Hepatocyte (in vitro differentiated cells): ENCODE measurements at regions not wholly inside any gene's neighbourhood (a gene's known extent, or its start where the extent isn't known, plus 50 kb on each side); places are given as distances from the start of the nearest gene placed in this dataset.

Source experiments
- DNase-seq: peaks from one replicate; pipeline ENCODE4 v3.0.0-alpha.2; 2016; ENCODE audit warnings: low spot score
- H2AFZ ChIP-seq: fragments of 200-600 bp; sonication (generic); 2 replicates; pipeline ENCODE4 v1.6.0; 2016; ENCODE audit warnings: antibody characterized with exemption, mild to moderate bottlenecking
- H3K27ac ChIP-seq: fragments of 200-600 bp; sonication (generic); 2 replicates; pipeline ENCODE4 v1.5.1; 2016; ENCODE audit warnings: mild to moderate bottlenecking
- H3K27me3 ChIP-seq: fragments of 200-600 bp; sonication (generic); 2 replicates; pipeline ENCODE4 v1.6.1; 2016
- H3K36me3 ChIP-seq: fragments of 200-600 bp; sonication (generic); replicated peaks from 2 replicates; pipeline ENCODE4 v1.5.1; 2016; ENCODE audit warnings: low read depth; ENCODE audit not compliant: insufficient read depth
- H3K4me1 ChIP-seq: fragments of 200-600 bp; sonication (generic); 2 replicates; pipeline ENCODE4 v1.5.1; 2016; ENCODE audit warnings: mild to moderate bottlenecking, moderate library complexity; ENCODE audit not compliant: insufficient read depth
- H3K4me2 ChIP-seq: fragments of 200-600 bp; sonication (generic); 2 replicates; pipeline ENCODE4 v1.6.0; 2016
- H3K4me3 ChIP-seq: fragments of 200-600 bp; sonication (generic); 2 replicates; pipeline ENCODE4 v1.5.1; 2016; ENCODE audit warnings: mild to moderate bottlenecking
- H3K79me2 ChIP-seq: fragments of 200-600 bp; sonication (generic); 2 replicates; pipeline ENCODE4 v1.6.0; 2017; ENCODE audit warnings: mild to moderate bottlenecking
- H3K9me2 ChIP-seq: fragments of 200-600 bp; sonication (generic); replicated peaks from 2 replicates; pipeline ENCODE4 v1.6.0; 2017; ENCODE audit warnings: mild to moderate bottlenecking; ENCODE audit not compliant: insufficient read depth
- H3K9me3 ChIP-seq: fragments of 200-600 bp; sonication (generic); 2 replicates; pipeline ENCODE4 v1.5.1; 2016; ENCODE audit warnings: low read depth, mild to moderate bottlenecking
- H4K20me1 ChIP-seq: fragments of 200-600 bp; sonication (generic); 2 replicates; pipeline ENCODE4 v1.6.0; 2016; ENCODE audit warnings: mild to moderate bottlenecking; ENCODE audit not compliant: insufficient read depth, poor library complexity, severe bottlenecking
- EZH2 ChIP-seq: fragments of 200-600 bp; sonication (generic); IDR thresholded peaks from 2 replicates; pipeline ENCODE4 v1.6.1; 2016; ENCODE audit warnings: antibody characterized with exemption, mild to moderate bottlenecking, borderline replicate concordance
- EZH2phosphoT487 ChIP-seq: fragments of 200-600 bp; sonication (generic); IDR thresholded peaks from one replicate; pipeline ENCODE4 v1.6.1; 2018; ENCODE audit warnings: antibody characterized with exemption, mild to moderate bottlenecking, low read depth, moderate library complexity; ENCODE audit not compliant: unreplicated experiment, severe bottlenecking
- WGBS: methylation state at CpG from one replicate; pipeline ENCODE4 v1.1.6; 2016; ENCODE audit warnings: low lambda C conversion rate; ENCODE audit errors: missing lambda C conversion rate; 5-methylcytosine and 5-hydroxymethylcytosine counted together
- TF ChIP-seq, protein P1 (sequence below): fragments of 200-600 bp; sonication (generic); IDR thresholded peaks from 2 replicates; pipeline ENCODE4 v1.5.1; 2016; ENCODE audit warnings: antibody characterized with exemption, mild to moderate bottlenecking; ENCODE audit not compliant: poor library complexity

DNA sequence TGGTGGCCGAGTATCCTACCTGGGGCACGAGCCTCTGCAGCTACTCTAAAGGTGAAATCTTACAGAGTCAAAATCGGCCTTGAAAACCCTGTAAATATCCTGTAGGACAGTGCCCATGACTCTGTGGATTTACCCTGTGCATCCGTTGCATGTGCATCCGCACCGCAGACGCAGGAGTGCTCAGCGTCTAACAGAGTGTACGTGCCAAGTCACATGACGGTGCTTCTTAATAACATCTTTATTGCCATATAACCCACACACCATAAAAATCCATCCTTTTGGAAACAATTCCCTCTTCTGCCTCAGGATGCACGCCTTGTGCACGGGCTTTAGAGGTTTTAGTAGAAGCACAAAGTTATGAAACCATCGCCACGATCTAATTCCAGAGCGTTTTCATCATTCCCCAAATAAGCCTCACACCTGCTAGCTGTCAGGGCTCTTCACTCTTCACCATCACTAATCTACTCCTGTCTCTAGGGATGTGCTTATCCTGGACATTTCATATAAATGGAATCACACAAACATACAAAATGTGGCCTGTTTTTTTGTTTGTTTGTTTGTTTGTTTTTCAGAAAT lies 384.5 kb upstream of the SULF2 start:
- Histone ChIP-seq H3K4me1 (no peaks in the 10 kb centered on the region), H3K27ac (no peak overlapping the region), H3K36me3 (no peaks in the 10 kb centered on the region), H2AFZ (no peak overlapping the region), H4K20me1 (no peaks in the 10 kb centered on the region), H3K9me2 (no peaks in the 10 kb centered on the region), H3K27me3 (no peaks in the 10 kb centered on the region), H3K4me2 (no peak overlapping the region), H3K79me2 (no peaks in the 10 kb centered on the region), H3K9me3 (no peaks in the 10 kb centered on the region), H3K4me3 (no peak overlapping the region)
- WGBS = 59% methylated on average over 15 of the region's 15 CpGs
- no peak for TF ChIP-seq EZH2
- no peak for TF ChIP-seq EZH2phosphoT487
- TF ChIP-seq, protein P1, sequence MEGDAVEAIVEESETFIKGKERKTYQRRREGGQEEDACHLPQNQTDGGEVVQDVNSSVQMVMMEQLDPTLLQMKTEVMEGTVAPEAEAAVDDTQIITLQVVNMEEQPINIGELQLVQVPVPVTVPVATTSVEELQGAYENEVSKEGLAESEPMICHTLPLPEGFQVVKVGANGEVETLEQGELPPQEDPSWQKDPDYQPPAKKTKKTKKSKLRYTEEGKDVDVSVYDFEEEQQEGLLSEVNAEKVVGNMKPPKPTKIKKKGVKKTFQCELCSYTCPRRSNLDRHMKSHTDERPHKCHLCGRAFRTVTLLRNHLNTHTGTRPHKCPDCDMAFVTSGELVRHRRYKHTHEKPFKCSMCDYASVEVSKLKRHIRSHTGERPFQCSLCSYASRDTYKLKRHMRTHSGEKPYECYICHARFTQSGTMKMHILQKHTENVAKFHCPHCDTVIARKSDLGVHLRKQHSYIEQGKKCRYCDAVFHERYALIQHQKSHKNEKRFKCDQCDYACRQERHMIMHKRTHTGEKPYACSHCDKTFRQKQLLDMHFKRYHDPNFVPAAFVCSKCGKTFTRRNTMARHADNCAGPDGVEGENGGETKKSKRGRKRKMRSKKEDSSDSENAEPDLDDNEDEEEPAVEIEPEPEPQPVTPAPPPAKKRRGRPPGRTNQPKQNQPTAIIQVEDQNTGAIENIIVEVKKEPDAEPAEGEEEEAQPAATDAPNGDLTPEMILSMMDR = no peak
- peak; percentile 18 for DNase-seq

- Histone ChIP-seq H3K36me3 (no peaks in the 10 kb centered on the region), H3K9me3 (no peaks in the 10 kb centered on the region), H3K79me2 (no peaks in the 10 kb centered on the region), H3K4me3 (no peak overlapping the region), H4K20me1 (no peaks in the 10 kb centered on the region), H3K4me2 (no peak overlapping the region), H3K4me1 (no peaks in the 10 kb centered on the region), H3K9me2 (no peaks in the 10 kb centered on the region), H3K27ac (no peak overlapping the region), H3K27me3 (no peaks in the 10 kb centered on the region), H2AFZ (no peak overlapping the region)
- no peak for DNase-seq
- TF ChIP-seq EZH2 (no peak), EZH2phosphoT487 (no peak)
- TF ChIP-seq, protein P1 = no peak
- 58% methylated on average over 10 of the region's 10 CpGs for WGBS
Measured at GRCh38 chr20:48166082-48166835, 381.0 kb upstream of the SULF2 start.

- Histone ChIP-seq H2AFZ (no peak overlapping the region), H3K27ac (no peak overlapping the region), H3K79me2 (no peaks in the 10 kb centered on the region), H4K20me1 (no peaks in the 10 kb centered on the region), H3K9me3 (no peaks in the 10 kb centered on the region), H3K27me3 (no peaks in the 10 kb centered on the region), H3K36me3 (no peaks in the 10 kb centered on the region), H3K4me3 (no peak overlapping the region), H3K4me2 (no peak overlapping the region), H3K9me2 (no peaks in the 10 kb centered on the region), H3K4me1 (no peaks in the 10 kb centered on the region)
- no peak for DNase-seq
- WGBS = 91% methylated on average over 9 of the region's 9 CpGs
- TF ChIP-seq EZH2 = no peak
Measured at GRCh38 chr20:48165401-48165685, 380.1 kb upstream of the SULF2 start.

DNA sequence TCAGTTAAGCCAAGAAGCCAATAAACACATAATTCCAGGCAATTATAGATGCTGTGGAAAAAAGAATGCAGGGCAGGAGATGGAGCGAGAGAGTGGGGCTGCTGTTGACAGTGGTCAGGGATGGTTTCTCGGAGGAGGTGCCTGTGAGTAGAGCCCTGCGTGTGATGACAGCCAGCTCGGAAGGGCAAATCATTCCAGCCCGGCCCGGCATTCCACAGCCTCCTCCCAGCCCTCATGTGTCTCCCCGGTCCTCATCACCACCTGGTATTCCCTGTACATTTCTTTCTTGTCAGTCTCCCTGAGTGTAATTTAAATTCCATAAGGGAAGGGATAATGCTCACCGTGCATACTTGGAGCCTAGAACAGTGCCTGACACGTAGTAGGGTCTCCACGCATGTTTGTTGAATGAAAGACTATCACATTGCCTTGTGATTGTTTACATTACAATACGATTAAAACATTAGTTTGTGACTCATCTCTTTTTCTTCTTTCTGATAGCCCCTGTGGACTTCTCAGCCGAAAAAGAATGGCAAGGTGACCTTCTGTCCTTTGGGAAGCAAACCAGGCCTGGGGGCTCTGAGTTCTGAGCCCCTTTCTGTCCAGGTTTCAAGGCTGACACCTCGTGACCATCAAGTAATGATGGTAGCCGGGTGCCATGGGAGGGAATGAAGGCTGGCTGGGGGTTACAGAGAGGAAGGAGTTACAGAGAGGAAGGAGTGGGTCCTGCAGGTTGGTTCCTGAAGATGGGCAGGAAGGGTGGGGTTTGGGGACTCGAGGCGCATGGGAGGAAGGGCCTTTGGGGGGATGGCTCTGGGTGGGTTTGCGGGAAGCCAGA lies 379.5 kb upstream of the SULF2 start:
- Histone ChIP-seq H2AFZ (no peak overlapping the region), H3K4me3 (no peak overlapping the region), H3K4me2 (no peak overlapping the region), H3K79me2 (no peaks in the 10 kb centered on the region), H3K9me2 (no peaks in the 10 kb centered on the region), H3K4me1 (no peaks in the 10 kb centered on the region), H3K27ac (no peak overlapping the region), H3K27me3 (no peaks in the 10 kb centered on the region), H4K20me1 (no peaks in the 10 kb centered on the region), H3K9me3 (no peaks in the 10 kb centered on the region), H3K36me3 (no peaks in the 10 kb centered on the region)
- DNase-seq = no peak
- TF ChIP-seq, protein P1 = no peak
- TF ChIP-seq EZH2phosphoT487 (no peak), EZH2 (no peak)
- 75% methylated on average over 17 of the region's 17 CpGs for WGBS
